PC-3 (cell line): ENCODE measurements at regions not wholly inside any gene's neighbourhood (a gene's known extent, or its start where the extent isn't known, plus 50 kb on each side); places are given as distances from the start of the nearest gene placed in this dataset.

Source experiments
- ATAC-seq: fragments of 200-7000 bp; cut with Tn5 transposase; 2 replicates; pipeline ENCODE4 v1.9.1; 2020; ENCODE audit warnings: mild to moderate bottlenecking, moderate library complexity
- BruUV-seq: library from RNA; stranded (reverse); fragments of 400-500 nt; replicated peaks from 2 replicates; lab custom pipeline; 2021; lab: Mats Ljungman, UMichigan
- CTCF ChIA-PET: fragments of 300-600 bp; sonication (Branson Sonifier 250); formaldehyde crosslinking; loops from one replicate; lab custom pipeline; 2022; ENCODE audit warnings: antibody characterized with exemption; lab: Charles Lee
- POLR2A ChIA-PET: fragments of 300-600 bp; sonication (Branson Sonifier 250); formaldehyde crosslinking; loops from one replicate; lab custom pipeline; 2022; ENCODE audit warnings: antibody characterized with exemption; ENCODE audit not compliant: unreplicated experiment; lab: Charles Lee
- DNase-seq: peaks from one replicate; pipeline ENCODE4 v3.0.0-alpha.2; 2015
- H2AFZ ChIP-seq: fragments of 300-600 bp; sonication (generic); 2 replicates; pipeline ENCODE4 v1.6.0; 2016; ENCODE audit warnings: antibody characterized with exemption, low read length
- H3F3A ChIP-seq: fragments of 300-600 bp; sonication (generic); one replicate; pipeline ENCODE4 v1.6.0; 2017; ENCODE audit warnings: antibody characterized with exemption, low read length, control low read depth, mild to moderate bottlenecking; ENCODE audit not compliant: unreplicated experiment
- H3K27ac ChIP-seq: fragments of 300-600 bp; sonication (generic); 2 replicates; pipeline ENCODE4 v1.5.1; 2016; ENCODE audit warnings: mild to moderate bottlenecking, low read length
- H3K27me3 ChIP-seq: fragments of 300-600 bp; sonication (generic); 2 replicates; pipeline ENCODE4 v1.6.1; 2016; ENCODE audit warnings: low read length, mixed read lengths
- H3K36me3 ChIP-seq: fragments of 300-600 bp; sonication (generic); 2 replicates; pipeline ENCODE4 v1.6.1; 2016; ENCODE audit warnings: low read depth, mixed run types, low read length, mixed read lengths
- H3K4me1 ChIP-seq: fragments of 300-600 bp; sonication (generic); 2 replicates; pipeline ENCODE4 v1.5.1; 2016; ENCODE audit warnings: low read length; ENCODE audit not compliant: insufficient read depth
- H3K4me2 ChIP-seq: fragments of 300-600 bp; sonication (generic); 2 replicates; pipeline ENCODE4 v1.6.0; 2016; ENCODE audit warnings: low read length
- H3K4me3 ChIP-seq: fragments of 300-600 bp; sonication (generic); 2 replicates; pipeline ENCODE4 v1.5.1; 2016; ENCODE audit warnings: mild to moderate bottlenecking, low read length, mixed read lengths
- H3K79me2 ChIP-seq: fragments of 300-600 bp; sonication (generic); 2 replicates; pipeline ENCODE4 v1.6.1; 2017; ENCODE audit warnings: low read length, mixed read lengths
- H3K9ac ChIP-seq: fragments of 300-600 bp; sonication (generic); 2 replicates; pipeline ENCODE4 v1.6.0; 2016; ENCODE audit warnings: mild to moderate bottlenecking, low read length
- H3K9me2 ChIP-seq: fragments of 300-600 bp; sonication (generic); replicated peaks from 2 replicates; pipeline ENCODE4 v1.6.1; 2016; ENCODE audit warnings: mixed run types, low read length, mixed read lengths
- H3K9me3 ChIP-seq: fragments of 300-600 bp; sonication (generic); 2 replicates; pipeline ENCODE4 v1.6.1; 2016; ENCODE audit warnings: low read length, mixed read lengths
- H4K20me1 ChIP-seq: fragments of 300-600 bp; sonication (generic); 2 replicates; pipeline ENCODE4 v1.6.1; 2016; ENCODE audit warnings: low read length, mixed read lengths
- EZH2 ChIP-seq: fragments of 300-600 bp; sonication (generic); IDR thresholded peaks from one replicate; pipeline ENCODE4 v1.6.1; 2017; ENCODE audit warnings: antibody characterized with exemption, mild to moderate bottlenecking, low read length; ENCODE audit not compliant: unreplicated experiment
- EZH2phosphoT487 ChIP-seq: fragments of 300-600 bp; sonication (generic); IDR thresholded peaks from 2 replicates; pipeline ENCODE4 v1.6.1; 2018; ENCODE audit warnings: mild to moderate bottlenecking, antibody characterized with exemption, low read length, borderline replicate concordance
- intact Hi-C: fragments of 100-400 bp; cut with micrococcal nuclease; formaldehyde crosslinking; loops from 2 replicates; pipeline ENCODE4 v1.9.0; 2023
- TF ChIP-seq, protein P1 (sequence below): fragments of 300-600 bp; sonication (generic); conservative IDR thresholded peaks from 2 replicates; pipeline ENCODE4 v1.5.1; 2017; ENCODE audit warnings: antibody characterized with exemption, low read depth, mild to moderate bottlenecking, low read length

GRCh38 chr7:33669251-33669670 is 236.1 kb upstream of the BMPER start:
- BruUV-seq, result no TSS peak
- intact Hi-C loops, result loop anchor here (1.0 to 5.0 kb wide), 4 partner anchors 8 to 212 kb away; no protein-coding TSS in a partner anchor
- CTCF ChIA-PET, result interaction anchor here (0.6 kb wide), 2 partner anchors 27 to 101 kb away, joined by 3 to 5 read pairs; no protein-coding TSS in a partner anchor
- Histone ChIP-seq H3K9me3 (no peaks in the 10 kb centered on the region), H2AFZ (0 out of 2 replicates have a peak overlapping the region, but pooled peaks have one; percentile 28), H3F3A (no peaks in the 10 kb centered on the region), H4K20me1 (no peaks in the 10 kb centered on the region), H3K4me2 (peak overlapping the region; percentile 59), H3K79me2 (no peaks in the 10 kb centered on the region), H3K27me3 (no peaks in the 10 kb centered on the region), H3K9me2 (no peaks in the 10 kb centered on the region), H3K9ac (peak overlapping the region; percentile 39), H3K36me3 (no peaks in the 10 kb centered on the region), H3K27ac (peak overlapping the region; percentile 64), H3K4me1 (peaks cover 24% of the 10 kb centered on the region), H3K4me3 (peak overlapping the region; percentile 3; the same call in 1 of the 2 replicates)
- POLR2A ChIA-PET, result interaction anchor here (0.5 to 0.6 kb wide), 2 partner anchors 237 to 1033 kb away, joined by 3 read pairs; no protein-coding TSS in a partner anchor
- DNase-seq, result peak; percentile 77
- no peak for TF ChIP-seq EZH2
- no peak for TF ChIP-seq EZH2phosphoT487
- TF ChIP-seq, protein P1, sequence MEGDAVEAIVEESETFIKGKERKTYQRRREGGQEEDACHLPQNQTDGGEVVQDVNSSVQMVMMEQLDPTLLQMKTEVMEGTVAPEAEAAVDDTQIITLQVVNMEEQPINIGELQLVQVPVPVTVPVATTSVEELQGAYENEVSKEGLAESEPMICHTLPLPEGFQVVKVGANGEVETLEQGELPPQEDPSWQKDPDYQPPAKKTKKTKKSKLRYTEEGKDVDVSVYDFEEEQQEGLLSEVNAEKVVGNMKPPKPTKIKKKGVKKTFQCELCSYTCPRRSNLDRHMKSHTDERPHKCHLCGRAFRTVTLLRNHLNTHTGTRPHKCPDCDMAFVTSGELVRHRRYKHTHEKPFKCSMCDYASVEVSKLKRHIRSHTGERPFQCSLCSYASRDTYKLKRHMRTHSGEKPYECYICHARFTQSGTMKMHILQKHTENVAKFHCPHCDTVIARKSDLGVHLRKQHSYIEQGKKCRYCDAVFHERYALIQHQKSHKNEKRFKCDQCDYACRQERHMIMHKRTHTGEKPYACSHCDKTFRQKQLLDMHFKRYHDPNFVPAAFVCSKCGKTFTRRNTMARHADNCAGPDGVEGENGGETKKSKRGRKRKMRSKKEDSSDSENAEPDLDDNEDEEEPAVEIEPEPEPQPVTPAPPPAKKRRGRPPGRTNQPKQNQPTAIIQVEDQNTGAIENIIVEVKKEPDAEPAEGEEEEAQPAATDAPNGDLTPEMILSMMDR, result no peak
- peak; percentile 90 for ATAC-seq

DNA sequence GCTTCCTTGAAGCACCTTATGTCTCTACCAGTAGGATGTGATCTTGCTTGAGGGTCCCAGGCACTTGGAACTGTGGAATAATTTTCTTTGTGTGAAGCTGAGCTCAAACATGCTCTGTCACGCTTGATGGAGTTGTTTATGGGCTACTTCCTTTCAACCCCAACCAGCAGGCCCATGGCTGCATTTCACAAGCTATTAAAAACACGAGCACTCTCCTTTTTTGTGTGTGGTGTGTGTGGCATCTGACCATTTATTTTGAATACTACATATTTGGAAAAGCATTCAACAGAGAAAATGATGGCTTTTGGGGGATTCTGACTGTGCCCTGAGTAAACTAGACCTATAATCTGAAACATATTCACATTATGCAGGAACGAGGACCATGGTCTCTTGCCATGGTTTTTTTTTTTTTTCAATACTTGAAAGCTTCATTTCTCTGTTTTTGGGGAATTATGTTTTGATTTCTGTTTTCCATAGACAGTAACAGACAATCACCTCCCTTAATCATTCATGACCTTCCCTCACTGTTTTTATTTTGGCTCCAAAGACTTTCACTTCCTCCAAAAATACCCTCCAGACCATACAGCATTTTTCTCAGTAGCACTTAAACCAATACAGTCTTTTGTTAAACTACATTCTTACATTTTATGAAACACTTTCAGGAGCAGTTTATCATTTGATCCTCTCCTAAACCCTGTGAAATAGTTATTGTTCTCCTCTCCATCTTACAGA is 233.6 kb upstream of the BMPER start:
- H3K9me3 ChIP-seq, result no peaks in the 10 kb centered on the region
- no peak overlapping the region for H3K9ac ChIP-seq
- H3K27me3 ChIP-seq, result no peaks in the 10 kb centered on the region
- H3F3A ChIP-seq, result no peaks in the 10 kb centered on the region
- no peak overlapping the region for H3K4me3 ChIP-seq
- intact Hi-C loops, result no loop called here
- H3K4me1 ChIP-seq, result peaks cover 28% of the 10 kb centered on the region
- H3K9me2 ChIP-seq, result no peaks in the 10 kb centered on the region
- no peak overlapping the region for H3K4me2 ChIP-seq
- ChIA-PET POLR2A (no interaction called here), CTCF (no interaction called here)
- no peak overlapping the region for H2AFZ ChIP-seq
- BruUV-seq, result no TSS peak
- no peak for ATAC-seq
- H3K27ac ChIP-seq, result no peak overlapping the region
- H4K20me1 ChIP-seq, result no peaks in the 10 kb centered on the region
- H3K79me2 ChIP-seq, result no peaks in the 10 kb centered on the region
- TF ChIP-seq EZH2phosphoT487 (no peak), EZH2 (no peak)
- TF ChIP-seq, protein P1, result no peak
- H3K36me3 ChIP-seq, result no peaks in the 10 kb centered on the region
- DNase-seq, result no peak
